Ascending aorta (tissue), 2 donors: ENCODE measurements at regions not wholly inside any gene's neighbourhood (a gene's known extent, or its start where the extent isn't known, plus 50 kb on each side); places are given as distances from the start of the nearest gene placed in this dataset.

Source experiments
- DNase-seq, 2 donors: peaks; one replicate each; pipeline ENCODE4 v3.0.0-alpha.2; 2019; ENCODE audit warnings: low spot score in 2 of 2
- H3K27ac ChIP-seq, 2 donors: fragments of 200-600 bp; sonication (generic); one replicate each; pipeline ENCODE4 v1.5.1; 2016 to 2017; ENCODE audit warnings: mild to moderate bottlenecking in 1 of 2
- H3K27me3 ChIP-seq: fragments of 200-600 bp; sonication (generic); one replicate; pipeline ENCODE4 v1.5.1; 2017
- H3K36me3 ChIP-seq, 2 donors: fragments of 200-600 bp; sonication (generic); one replicate each; pipeline ENCODE4 v1.5.1; 2016
- H3K4me1 ChIP-seq, 2 donors: fragments of 200-600 bp; sonication (generic); one replicate each; pipeline ENCODE4 v1.5.1; 2016 to 2017; ENCODE audit warnings: mild to moderate bottlenecking in 1 of 2
- H3K4me3 ChIP-seq, 2 donors: fragments of 200-600 bp; sonication (generic); one replicate each; pipeline ENCODE4 v1.5.1; 2016 to 2017; ENCODE audit warnings: mild to moderate bottlenecking in 1 of 2
- H3K9me3 ChIP-seq, 2 donors: fragments of 200-600 bp; sonication (generic); one replicate each; pipeline ENCODE4 v1.5.1; 2016
- CTCF ChIP-seq, 3 experiments: fragments of 200-600 bp in 2 of 3; fragments of 450-650 bp in 1 of 3; sonication (generic) in 2 of 3; IDR thresholded peaks; one replicate each; pipeline ENCODE4 v1.5.1; 2016 to 2019; ENCODE audit warnings: antibody characterized with exemption in 3 of 3, mild to moderate bottlenecking in 1 of 3, moderate library complexity in 1 of 3
- intact Hi-C: fragments of 100-400 bp; cut with DNase I; formaldehyde crosslinking; loops from one replicate; pipeline ENCODE4 v1.15.1; 2023

- no peak for TF ChIP-seq CTCF (IDR thresholded peaks at IDR 0.05)
- intact Hi-C loops, result no loop called here
- Histone ChIP-seq H3K9me3 (no peaks in the 10 kb centered on the region), H3K4me3 (no peak overlapping the region), H3K4me1 (no peaks in the 10 kb centered on the region), H3K27ac (no peak overlapping the region), H3K27me3 (no peaks in the 10 kb centered on the region), H3K36me3 (no peaks in the 10 kb centered on the region)
- no peak for DNase-seq
Measured at GRCh38 chr13:39976481-39976880, 321.0 kb downstream of the COG6 start.

GRCh38 chr13:39981056-39981455, 325.6 kb downstream of the COG6 start:
- no peaks in the 10 kb centered on the region for H3K9me3 ChIP-seq

GRCh38 chr13:39982745-39983144, 327.3 kb downstream of the COG6 start:
- Histone ChIP-seq H3K4me3 (no peak overlapping the region), H3K9me3 (no peaks in the 10 kb centered on the region), H3K27ac (no peak overlapping the region), H3K27me3 (no peaks in the 10 kb centered on the region), H3K4me1 (no peaks in the 10 kb centered on the region), H3K36me3 (no peaks in the 10 kb centered on the region)
- intact Hi-C loops, result no loop called here
- DNase-seq, result no peak
- TF ChIP-seq CTCF (IDR thresholded peaks at IDR 0.05), result no peak

More at GRCh38 chr13:39981056-39981455, 325.6 kb downstream of the COG6 start:
- no peaks in the 10 kb centered on the region for H3K27me3 ChIP-seq
- no peaks in the 10 kb centered on the region for H3K4me1 ChIP-seq
- H3K36me3 ChIP-seq, result no peaks in the 10 kb centered on the region
- no peak overlapping the region for H3K4me3 ChIP-seq
- intact Hi-C loops, result no loop called here
- DNase-seq, result no peak
- TF ChIP-seq CTCF (IDR thresholded peaks at IDR 0.05), result no peak
- H3K27ac ChIP-seq, result no peak overlapping the region

GRCh38 chr13:39985071-39985470, 329.6 kb downstream of the COG6 start:
- intact Hi-C loops, result no loop called here
- H3K27me3 ChIP-seq, result no peaks in the 10 kb centered on the region

GRCh38 chr13:39988351-39988750, 332.9 kb downstream of the COG6 start:
- Histone ChIP-seq H3K4me3 (no peak overlapping the region), H3K9me3 (no peaks in the 10 kb centered on the region), H3K36me3 (no peaks in the 10 kb centered on the region), H3K27me3 (no peaks in the 10 kb centered on the region), H3K27ac (no peak overlapping the region), H3K4me1 (no peaks in the 10 kb centered on the region)
- no peak for TF ChIP-seq CTCF (IDR thresholded peaks at IDR 0.05)
- DNase-seq, result no peak
- intact Hi-C loops, result no loop called here

More at GRCh38 chr13:39985071-39985470, 329.6 kb downstream of the COG6 start:
- no peaks in the 10 kb centered on the region for H3K4me1 ChIP-seq
- no peak overlapping the region for H3K27ac ChIP-seq
- no peak for DNase-seq
- no peak for TF ChIP-seq CTCF (IDR thresholded peaks at IDR 0.05)
- no peak overlapping the region for H3K4me3 ChIP-seq
- H3K9me3 ChIP-seq, result no peaks in the 10 kb centered on the region
- H3K36me3 ChIP-seq, result no peaks in the 10 kb centered on the region

GRCh38 chr13:39998166-39998565, 342.7 kb downstream of the COG6 start:
- DNase-seq, result no peak
- no peak overlapping the region for H3K27ac ChIP-seq

More at GRCh38 chr13:39998166-39998565, 342.7 kb downstream of the COG6 start:
- Histone ChIP-seq H3K4me3 (no peak overlapping the region), H3K9me3 (no peaks in the 10 kb centered on the region), H3K27me3 (no peaks in the 10 kb centered on the region), H3K36me3 (no peaks in the 10 kb centered on the region), H3K4me1 (no peaks in the 10 kb centered on the region)
- intact Hi-C loops, result no loop called here
- TF ChIP-seq CTCF (IDR thresholded peaks at IDR 0.05), result no peak
